Mammary epithelial cell (primary cell): ENCODE measurements at regions not wholly inside any gene's neighbourhood (a gene's known extent, or its start where the extent isn't known, plus 50 kb on each side); places are given as distances from the start of the nearest gene placed in this dataset.

ENCODE experiments used
- EZH2 ChIP-seq: IDR thresholded peaks from 2 replicates; pipeline ENCODE4 v1.6.1; 2012; ENCODE audit warnings: low read length, inconsistent platforms, borderline replicate concordance
- TF ChIP-seq, protein P1 (sequence below), 2 donors: IDR thresholded peaks in 1 of 2; conservative IDR thresholded peaks in 1 of 2; 2 replicates each; pipeline ENCODE4 v1.5.1; 2011 to 2012; ENCODE audit warnings: inconsistent platforms in 2 of 2, low read length in 2 of 2, mild to moderate bottlenecking in 2 of 2, control low read depth in 1 of 2, low read depth in 1 of 2; ENCODE audit not compliant: insufficient read depth in 1 of 2; ENCODE audit errors: extremely low read depth in 1 of 2

DNA sequence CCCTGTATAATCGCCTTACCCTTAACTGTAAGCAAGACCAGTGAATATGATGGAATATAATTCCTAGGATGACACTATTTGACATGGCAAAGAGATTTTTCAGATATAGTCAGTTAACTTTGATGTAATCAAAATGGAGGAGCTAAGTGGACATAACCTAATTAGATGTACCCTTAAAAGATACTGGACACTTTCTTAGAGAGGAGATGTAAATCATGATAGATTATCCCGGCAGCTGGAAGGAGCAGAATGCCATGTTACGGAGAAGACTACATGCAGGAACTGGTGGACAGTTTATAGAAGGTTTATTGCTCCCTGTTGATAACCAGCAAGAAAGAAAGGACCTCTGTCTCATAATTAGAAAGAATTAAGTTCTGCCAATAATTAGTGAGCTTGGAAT, 1142.9 kb downstream of the SI start:
- TF ChIP-seq, protein P1, sequence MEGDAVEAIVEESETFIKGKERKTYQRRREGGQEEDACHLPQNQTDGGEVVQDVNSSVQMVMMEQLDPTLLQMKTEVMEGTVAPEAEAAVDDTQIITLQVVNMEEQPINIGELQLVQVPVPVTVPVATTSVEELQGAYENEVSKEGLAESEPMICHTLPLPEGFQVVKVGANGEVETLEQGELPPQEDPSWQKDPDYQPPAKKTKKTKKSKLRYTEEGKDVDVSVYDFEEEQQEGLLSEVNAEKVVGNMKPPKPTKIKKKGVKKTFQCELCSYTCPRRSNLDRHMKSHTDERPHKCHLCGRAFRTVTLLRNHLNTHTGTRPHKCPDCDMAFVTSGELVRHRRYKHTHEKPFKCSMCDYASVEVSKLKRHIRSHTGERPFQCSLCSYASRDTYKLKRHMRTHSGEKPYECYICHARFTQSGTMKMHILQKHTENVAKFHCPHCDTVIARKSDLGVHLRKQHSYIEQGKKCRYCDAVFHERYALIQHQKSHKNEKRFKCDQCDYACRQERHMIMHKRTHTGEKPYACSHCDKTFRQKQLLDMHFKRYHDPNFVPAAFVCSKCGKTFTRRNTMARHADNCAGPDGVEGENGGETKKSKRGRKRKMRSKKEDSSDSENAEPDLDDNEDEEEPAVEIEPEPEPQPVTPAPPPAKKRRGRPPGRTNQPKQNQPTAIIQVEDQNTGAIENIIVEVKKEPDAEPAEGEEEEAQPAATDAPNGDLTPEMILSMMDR (conservative IDR thresholded peaks at IDR 0.05 in 1 of 2, IDR thresholded peaks at IDR 0.05 in 1 of 2; ENCODE audit: extremely low read depth in 1 of 2, insufficient read depth in 1 of 2, low read depth in 1 of 2, low read length in 2 of 2) = no peak
- no peak for TF ChIP-seq EZH2
